Activated T-cell treated with anti-CD3 and anti-CD28 coated beads for 1 hour (primary cell): ENCODE measurements at regions not wholly inside any gene's neighbourhood (a gene's known extent, or its start where the extent isn't known, plus 50 kb on each side); places are given as distances from the start of the nearest gene placed in this dataset.

Source experiments
- DNase-seq: peaks from one replicate; pipeline ENCODE4 v3.0.0-alpha.2; 2020; ENCODE audit warnings: low read depth

DNA sequence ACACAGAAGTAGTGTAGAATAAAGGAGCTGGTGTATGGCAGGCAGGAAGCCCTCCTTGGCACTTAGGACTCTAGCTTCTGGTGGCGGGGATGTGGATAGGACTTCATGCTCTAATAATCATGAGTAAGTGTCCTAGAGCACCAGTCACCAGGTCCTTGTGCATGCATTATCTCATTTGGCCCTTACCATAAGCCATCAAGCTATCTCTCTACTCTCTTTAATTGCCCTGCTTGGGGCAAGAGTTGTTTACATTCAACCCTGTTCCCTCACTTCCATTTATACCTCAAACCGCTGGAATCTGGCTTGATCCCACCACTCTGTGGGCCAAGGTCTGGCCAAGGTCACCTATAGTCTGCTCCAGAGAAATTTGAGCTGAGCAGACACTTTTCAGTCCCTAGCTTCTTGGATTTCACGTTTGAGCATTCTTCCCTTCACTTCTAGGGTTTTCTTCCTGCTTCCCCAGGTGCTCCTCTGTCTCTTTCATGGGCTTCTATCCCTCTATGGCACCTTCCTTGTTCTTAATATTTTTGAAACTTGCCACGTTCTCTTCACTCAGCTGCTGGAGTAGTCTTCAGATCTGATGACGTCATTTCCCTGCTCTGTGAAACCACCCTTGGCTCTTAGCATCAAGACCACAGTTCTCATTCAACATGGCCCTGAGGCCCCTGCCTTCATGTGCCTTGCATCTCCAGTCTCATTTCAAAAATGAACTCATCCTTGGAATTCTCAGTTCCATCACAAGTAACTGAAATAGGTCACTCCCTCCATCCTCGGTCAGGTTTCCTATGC, 94.9 kb upstream of the GATA6 start:
- no peak for DNase-seq

DNA sequence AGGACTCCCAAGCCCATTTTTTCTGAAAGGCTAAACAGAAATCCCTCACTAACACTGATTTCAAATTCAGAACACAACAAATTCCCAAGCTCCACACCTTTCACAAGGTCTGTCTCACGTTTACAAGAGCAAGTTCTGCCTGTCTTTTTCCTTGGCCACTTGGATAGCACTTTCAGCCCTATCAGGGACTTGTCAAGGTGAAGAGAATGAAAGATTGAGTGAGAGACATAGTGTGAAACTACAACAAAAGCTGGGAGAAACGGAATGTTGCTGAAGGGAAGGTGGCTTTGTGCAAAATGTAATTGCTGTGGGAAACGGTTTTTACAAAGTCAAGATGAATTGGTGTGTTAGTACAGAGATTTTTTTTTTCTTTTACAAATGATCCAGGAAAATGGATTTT, 89.4 kb upstream of the GATA6 start:
- DNase-seq: no peak

DNA sequence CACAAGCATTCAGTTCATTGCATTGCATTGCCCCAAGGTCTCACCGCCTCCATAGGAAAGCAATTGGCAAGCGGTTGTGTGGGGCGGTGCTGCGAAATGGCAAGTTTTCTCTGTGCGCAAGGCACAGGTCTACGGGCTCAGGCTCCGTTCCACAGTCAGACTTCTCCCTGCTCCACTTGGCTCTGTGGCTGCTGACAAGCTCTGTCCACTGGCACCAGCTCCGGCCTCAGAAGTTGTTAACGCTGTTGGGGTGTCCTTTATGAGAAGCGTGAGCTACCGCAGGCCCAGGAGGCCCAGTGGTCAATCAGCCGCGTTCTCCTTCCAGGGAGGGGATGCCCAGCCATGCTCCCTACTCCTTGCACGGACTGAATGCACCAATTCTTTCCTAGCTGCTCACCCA, 87.0 kb upstream of the GATA6 start:
- DNase-seq: no peak

DNA sequence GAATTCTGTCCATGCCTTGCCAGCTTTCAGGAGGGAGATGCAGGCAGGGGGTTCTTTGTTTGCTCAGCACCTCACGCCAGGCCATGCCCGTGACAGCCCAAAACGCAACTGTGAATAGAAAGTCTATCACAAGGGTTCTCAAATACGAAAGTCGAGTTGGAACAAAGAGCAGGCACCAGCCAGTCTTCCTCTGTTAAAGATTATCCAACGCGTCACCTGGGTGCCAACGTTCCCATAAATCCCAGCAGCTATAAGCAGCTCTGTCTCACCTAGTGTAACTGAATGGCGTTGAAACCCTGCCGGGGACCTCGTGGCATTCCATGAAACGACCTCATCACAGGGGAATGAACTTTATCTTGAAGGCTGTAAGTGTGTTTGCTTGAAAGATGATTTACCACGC, 84.8 kb upstream of the GATA6 start:
- no peak for DNase-seq

DNA sequence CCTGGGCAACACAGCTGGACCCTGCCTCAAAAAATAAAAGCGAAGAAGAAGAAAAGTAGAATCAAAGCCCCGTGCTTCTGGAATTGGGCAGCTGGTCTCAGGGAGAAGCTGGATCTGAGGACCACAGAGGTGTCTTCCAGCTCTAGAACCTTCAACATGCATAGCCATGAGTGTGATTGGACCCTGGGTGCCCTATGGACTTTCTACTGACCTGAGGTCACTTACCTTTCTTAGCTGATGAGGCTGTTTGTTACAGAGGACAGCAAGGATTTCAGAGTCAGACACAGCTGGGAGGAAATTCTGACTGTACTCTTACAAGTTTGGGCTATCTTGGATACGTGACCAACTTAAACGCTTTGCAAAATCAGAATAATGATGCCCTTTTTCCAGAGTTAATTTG, 82.4 kb upstream of the GATA6 start:
- DNase-seq: no peak

DNA sequence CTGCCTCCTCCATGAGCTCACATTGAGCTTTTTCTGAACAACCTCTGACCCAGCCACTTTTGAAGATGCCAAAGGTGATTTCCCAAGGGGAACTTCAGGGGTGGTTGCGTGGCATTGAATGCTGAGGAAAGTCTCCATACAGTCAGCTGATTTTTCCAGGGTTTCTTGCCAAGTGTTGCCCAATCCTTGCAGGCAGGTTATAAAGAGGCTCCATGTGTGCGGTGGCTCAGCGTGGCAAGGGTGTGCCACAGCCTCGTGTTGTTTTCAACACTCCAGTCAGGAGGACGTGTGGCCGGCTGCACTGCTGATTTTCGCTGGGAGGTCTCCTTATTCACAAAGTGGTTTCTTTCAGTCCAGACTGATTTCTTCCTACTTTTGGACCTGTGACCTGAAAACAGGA, 81.4 kb upstream of the GATA6 start:
- DNase-seq: no peak

DNA sequence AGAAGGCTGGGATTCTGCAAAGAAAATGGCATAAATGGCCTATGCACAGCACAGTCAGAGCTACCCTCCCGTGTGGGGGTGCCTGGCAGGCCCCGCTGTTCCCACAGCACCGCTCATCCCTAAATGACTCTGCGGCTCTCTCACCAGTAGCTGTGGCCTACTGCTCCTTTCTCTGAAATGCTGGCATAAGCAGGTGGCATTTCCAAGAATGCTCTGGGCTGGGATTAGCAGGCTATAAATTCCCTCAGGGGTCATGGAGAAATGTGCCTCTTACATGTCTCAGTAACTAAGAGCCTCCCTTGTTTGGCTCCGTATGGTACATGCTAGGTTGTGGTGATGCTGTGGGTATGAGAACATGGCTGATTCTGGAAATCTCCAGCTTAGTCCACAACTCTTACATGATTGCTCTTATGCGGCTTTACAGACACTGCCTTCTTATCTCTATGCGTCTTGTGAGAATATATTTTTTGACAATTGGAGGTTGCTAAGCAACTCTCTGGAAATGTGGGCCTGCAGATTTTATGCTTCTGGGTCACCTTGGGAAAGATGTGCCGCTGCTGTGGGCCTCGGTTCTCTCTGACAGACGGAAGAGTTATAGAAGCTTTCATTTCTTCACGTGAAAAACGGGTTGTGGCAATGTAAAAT, 80.3 kb upstream of the GATA6 start:
- no peak for DNase-seq

DNA sequence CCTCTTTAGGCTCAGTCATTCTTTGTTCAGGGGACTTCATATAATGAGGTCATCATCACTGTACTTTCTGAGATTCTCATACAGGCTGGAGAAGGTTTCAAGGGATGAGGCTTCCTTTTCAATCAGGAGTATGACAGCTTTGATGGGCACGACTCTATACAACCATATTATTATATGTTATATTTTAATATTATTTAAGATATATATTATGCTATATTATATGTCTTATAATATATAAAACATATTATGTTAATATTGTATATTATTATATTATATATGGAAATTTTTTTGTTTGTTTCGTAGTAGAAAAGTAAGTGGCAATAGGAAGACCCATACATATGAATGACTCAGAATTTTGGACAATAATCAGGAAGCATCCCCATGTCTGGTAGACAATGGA, 78.0 kb upstream of the GATA6 start:
- no peak for DNase-seq

DNA sequence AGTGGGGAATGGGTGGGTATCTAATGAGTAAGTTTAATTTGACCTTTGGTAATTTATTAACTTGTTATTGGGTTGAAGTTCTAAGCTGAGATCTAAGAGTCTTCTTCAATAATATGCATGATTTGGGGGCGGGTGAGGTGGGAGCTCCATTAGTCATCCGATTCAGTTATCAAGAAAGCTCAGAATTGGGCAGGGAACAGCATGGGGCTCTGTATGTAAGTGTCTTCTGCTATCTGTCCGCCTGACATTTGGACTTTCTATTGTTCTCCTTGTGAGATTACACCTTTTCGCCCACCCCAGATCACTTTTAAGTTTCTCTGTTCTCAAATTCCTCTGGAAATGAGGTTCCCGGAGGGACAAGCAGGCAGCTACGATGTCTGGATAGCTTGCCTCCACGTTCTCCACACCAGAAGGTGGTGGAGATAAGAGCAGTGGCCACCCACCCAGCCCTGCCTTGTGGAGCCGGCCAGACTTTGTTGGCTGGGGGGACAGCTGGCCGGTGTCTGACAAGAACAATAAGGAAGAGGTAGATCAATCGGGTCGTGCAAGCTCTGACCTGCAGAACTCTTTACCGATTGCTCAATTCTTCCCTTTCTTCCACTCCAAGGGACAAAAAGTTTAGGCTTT, 75.5 kb upstream of the GATA6 start:
- DNase-seq: no peak

DNA sequence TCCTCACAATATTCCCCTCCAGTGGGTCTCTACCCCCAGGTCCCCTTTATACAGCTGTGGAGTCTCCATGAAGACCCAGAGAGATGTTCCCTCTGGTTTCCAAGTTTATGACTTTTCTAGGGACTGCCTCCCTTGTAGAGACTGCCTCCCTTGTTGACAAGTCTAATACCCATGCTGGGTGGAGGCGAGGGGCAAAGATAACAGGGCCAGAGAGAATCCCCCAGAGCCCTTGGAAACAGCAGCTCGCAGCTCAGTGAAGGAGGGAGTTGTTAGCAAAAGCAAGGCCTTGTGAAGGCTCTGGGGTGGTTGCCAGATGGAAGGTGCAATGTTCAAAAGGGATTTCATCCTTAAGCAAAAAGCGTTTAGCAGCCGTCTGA, 75.0 kb upstream of the GATA6 start:
- no peak for DNase-seq

DNA sequence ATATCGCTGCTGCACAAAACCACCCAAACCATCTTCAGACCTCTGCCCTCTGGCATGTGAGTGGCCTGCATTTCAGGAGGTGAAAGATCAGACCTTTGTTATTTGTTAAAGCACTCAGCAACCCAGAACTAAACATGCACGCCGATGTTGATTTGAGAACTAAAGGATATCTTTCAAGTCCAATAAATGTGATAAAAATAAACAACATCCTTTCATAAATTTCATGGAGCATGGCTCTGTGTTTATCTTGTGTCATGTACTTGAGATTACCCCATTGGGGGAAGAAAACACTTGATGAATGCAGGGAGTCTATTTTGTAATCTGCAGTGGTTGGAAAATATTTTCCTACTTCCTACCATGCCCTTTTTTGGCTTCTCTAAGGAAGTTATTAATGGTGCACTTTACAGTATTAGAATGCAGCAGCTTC, 70.8 kb upstream of the GATA6 start:
- DNase-seq: no peak

DNA sequence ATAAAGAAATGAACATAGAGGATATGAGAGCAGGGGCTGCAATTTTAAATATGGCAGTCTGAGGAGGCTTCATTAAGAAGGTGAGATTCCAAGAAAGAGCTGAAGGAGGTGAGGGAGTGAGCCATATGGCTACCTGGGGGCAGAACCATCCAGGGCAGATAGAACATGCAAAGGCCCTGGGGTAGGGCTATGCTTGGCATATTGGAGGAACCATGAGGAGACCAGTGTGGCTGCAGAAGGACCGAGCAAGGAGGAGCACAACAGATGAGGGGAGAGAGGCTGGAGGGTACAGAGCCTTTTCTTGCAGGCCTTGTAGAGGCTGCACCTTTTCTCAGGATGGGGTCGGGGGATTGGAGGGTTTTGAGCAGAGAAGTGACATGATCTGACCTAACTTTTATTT, 69.5 kb upstream of the GATA6 start:
- DNase-seq: no peak

DNA sequence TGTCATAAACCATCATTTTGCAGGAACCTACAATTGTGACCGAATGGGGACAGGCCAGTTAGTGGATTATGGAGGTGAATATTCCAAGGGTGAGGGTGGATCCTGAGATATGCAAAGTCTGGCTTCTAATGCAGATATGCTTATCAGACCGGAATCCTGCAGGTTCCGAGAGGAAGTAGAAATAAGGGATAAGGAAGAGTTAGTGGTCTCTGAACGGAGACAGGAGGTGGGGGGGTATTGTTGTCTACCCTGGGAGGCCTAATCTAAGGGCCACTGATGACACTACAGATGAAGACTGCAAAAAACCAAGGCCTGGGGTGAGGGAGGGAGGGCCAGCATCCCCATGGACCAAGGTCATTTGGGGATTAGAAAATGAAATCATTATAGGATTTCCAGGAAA, 67.7 kb upstream of the GATA6 start:
- no peak for DNase-seq

DNA sequence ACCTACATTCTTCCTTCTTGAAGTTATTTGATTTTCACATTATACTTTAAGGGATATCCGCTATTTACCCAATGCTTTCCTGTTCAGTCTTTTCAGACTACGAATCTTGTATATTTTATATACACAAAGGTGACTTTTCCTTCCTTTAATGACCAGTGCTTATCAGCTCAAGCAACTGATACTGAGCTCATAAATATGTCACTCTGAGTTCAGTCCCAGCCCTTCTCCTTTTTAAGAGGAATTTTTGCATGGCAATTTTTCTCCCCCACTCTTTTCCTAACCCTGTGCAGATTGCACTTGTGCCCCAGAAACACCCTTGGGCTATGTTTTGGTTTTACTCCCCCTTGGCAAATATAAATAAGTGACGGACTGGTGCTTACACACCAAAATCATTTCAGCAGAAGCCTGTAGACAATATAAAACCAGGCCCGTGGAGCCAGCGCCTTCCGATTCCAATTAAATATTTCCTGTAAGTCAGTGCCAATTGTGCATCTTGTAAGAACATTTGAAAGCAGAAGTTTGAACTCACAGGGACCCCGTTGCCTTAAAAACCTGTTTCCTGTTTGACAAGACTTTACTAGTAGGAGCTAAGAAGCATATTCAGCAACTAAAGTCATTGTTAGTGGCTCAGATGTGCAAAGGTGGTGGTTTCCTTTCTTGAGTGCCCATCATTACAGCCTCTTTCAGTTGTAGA, 66.3 kb upstream of the GATA6 start:
- no peak for DNase-seq

DNA sequence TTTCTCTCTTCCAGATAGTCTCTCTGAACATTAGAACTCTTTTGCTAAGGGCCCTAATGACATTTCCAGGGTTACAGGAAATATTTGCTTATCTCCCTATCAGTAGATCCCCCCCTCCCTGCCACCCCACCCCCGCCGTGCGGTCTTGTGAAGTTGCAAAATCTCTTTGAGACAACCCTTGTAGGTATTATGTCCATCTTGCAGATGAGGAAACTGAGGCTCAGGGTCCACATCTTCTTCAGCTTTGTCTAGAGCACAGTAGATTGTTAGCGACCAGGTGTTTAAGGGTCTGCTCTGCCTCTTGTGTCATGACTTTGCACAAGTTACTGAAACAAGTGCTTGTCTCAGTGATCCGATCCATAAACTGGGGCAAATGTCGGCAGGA, 65.8 kb upstream of the GATA6 start:
- DNase-seq: no peak

DNA sequence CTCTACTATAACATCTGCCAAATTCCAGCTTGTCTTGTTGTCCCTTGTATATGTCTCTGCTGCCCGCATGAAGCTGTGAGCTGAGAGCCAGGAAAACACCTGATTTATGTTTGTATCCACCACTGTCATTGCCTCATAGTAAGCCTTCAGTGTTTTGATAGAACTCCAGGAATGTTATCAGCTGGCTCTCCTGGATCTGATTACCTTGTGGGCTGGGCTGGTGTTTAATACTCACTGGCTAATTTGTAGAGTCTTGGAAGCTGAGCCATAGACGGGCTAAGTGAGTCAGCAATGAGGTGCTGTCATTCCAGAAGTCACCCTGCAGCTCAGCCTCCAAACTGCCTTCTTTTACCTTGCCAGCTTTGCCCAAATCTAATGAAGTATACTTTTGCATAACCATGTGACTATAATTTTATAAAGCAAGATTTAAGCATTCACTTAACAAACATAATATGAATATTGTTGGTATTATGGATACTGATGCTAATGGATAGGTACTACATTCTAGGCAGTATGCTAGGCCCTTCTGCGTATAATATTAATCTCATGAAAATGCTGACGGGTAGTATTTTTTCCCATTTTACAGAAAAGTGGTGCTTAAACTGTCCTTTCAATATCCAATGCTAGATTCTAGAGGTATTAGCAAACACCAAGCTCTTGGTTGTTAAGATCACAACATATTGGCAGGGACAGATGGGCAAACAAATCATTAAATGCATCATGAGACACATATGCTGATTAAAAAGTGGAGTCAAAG, 62.7 kb upstream of the GATA6 start:
- DNase-seq: no peak

DNA sequence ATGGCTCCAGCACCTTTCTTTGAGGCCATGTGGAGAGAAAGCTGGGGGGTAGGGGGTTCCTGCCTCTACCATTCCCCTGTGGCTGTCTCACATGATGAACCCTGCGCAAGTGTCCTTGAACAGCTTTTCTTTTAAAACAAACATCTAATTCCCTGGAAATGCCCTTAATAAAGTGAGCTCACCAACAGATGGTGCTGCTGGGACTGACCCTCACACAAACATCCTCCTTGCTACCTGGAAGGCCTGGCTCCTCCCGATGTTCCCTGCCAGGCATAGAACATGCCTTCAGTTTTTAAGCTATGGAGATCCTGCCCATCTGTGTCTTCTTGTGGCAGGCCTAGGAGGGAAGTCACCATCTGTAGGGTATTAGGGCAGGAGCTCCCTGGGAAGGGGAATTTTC, 60.7 kb upstream of the GATA6 start:
- no peak for DNase-seq

DNA sequence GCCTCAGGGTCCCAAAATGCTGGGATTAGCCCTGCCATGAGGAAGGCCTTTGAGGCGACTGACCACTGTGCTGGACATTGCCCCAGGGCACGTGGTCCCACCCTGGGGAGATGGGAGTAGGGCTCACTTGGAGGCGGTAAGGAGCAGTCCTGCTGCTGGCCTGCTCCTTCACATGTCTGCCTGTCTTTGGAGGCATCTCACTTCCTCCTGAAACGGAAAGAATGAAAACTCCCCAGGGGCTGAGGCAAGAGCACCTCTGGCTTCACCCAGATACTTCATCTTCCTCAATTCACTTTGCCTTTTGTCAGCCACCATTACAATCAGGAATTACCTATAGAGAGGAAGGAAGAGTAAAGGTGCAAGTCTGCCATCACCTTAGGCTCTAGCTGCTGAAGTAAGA, 59.9 kb upstream of the GATA6 start:
- no peak for DNase-seq

DNA sequence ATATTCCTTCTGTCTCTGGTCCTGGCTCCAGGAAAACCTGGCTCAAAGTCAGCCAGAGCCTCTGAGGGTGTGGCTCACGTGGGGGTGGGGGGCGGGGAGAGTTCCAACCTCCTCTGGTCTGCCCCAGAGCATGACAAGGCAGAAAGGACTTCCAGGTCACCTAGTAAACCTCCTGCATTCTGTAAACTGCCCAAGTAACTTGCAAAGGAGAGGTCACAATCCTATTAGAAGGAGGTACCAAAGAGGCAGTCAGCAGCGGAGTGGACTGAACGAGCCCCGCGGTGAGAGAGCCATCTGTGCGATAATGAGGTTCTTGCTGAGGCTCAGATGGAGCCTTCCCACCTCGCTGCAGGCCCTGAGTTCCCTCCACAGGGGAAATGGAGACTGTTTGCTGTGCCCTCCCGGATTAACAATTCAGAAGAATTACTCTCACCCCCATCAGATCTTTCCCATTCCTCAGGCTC, 58.9 kb upstream of the GATA6 start:
- DNase-seq: no peak

DNA sequence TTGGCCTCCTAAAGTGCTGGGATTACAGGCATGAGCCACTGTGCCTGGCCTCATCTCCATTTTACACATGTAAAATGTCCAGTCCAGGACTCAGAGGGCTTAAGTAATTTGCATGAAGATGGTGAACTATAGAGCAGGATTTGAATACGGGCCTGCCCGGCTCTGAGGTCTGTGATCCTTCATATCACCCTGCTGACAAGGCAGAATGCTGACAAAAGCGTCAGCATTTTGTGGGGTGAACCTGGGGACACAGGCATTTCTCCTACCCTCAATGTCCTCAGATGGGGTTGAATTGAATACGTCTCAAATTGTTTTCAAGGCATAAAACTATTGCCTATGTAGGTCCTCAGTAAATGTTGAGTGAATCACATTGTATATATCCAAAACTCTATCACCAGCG, 57.2 kb upstream of the GATA6 start:
- DNase-seq: no peak

DNA sequence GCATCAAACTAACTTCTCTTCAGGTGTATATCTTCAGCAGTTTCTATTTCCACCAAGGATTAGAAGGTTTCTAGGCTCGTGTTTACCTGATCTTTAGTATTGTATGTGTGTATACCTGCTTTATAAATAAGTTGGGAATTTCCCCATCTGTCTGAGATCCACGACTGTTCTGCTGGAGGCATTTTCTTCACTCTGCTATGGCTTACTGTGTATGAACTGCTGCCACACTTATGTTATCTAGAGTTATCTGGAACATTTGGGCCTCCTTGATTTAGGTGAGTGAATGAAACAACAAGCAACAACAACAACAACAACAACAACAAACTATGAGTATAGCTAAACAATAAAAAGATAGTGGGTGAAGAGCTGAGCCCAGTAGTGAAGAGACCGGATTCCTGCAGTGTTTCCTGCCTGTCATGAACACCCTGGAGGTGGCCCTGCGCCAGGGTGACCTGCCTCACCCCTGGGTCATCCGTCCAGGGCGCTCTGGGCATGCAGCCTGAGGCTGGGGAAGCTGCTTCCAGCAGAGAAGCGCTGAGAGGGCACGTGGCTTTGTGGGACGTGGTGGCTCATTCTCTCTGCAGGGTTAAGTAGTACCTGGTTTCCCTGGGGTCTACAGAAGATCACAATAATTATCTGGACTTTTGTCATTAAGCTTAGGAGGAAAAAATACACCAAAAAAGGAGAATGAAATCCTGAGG, 56.1 kb upstream of the GATA6 start:
- no peak for DNase-seq
